Lower lobe of right lung (tissue), 2 donors: ENCODE measurements at regions not wholly inside any gene's neighbourhood (a gene's known extent, or its start where the extent isn't known, plus 50 kb on each side); places are given as distances from the start of the nearest gene placed in this dataset.

Source experiments
- ATAC-seq, 2 donors: fragments of 200-7000 bp; cut with Tn5 transposase; one replicate each; pipeline ENCODE4 v1.9.1; 2020 to 2022; ENCODE audit warnings: mild to moderate bottlenecking in 2 of 2, moderate library complexity in 2 of 2
- DNase-seq: peaks from one replicate; pipeline ENCODE4 v3.0.0-alpha.2; 2020
- H3K27ac ChIP-seq: fragments of 200-600 bp; one replicate; pipeline ENCODE4 v1.8.0; 2022
- H3K27me3 ChIP-seq: fragments of 200-600 bp; one replicate; pipeline ENCODE4 v1.8.0; 2022; ENCODE audit warnings: low read depth
- H3K36me3 ChIP-seq: fragments of 200-600 bp; one replicate; pipeline ENCODE4 v1.8.0; 2022; ENCODE audit warnings: mild to moderate bottlenecking
- H3K4me1 ChIP-seq: fragments of 200-600 bp; one replicate; pipeline ENCODE4 v1.8.0; 2022
- H3K4me3 ChIP-seq: fragments of 200-600 bp; one replicate; pipeline ENCODE4 v1.8.0; 2022; ENCODE audit warnings: mild to moderate bottlenecking
- H3K9me3 ChIP-seq: fragments of 200-600 bp; one replicate; pipeline ENCODE4 v1.8.0; 2022
- CTCF ChIP-seq: fragments of 200-600 bp; IDR thresholded peaks from one replicate; pipeline ENCODE4 v1.8.0; 2022; ENCODE audit warnings: antibody characterized with exemption, mild to moderate bottlenecking
- intact Hi-C: fragments of 100-400 bp; cut with DNase I; formaldehyde crosslinking; loops from one replicate; pipeline ENCODE4 v1.11.0; 2022
- donor health status: DM: no; HTN: yes; CAD: no; lungs with severe emphysema.

GRCh38 chr2:57569396-57569795 is 477.2 kb upstream of the VRK2 start:
- H3K9me3 ChIP-seq = no peaks in the 10 kb centered on the region
- ATAC-seq = no peak
- no peaks in the 10 kb centered on the region for H3K36me3 ChIP-seq
- no peaks in the 10 kb centered on the region for H3K27me3 ChIP-seq
- H3K4me3 ChIP-seq = no peak overlapping the region
- no peak for TF ChIP-seq CTCF
- no peaks in the 10 kb centered on the region for H3K4me1 ChIP-seq
- DNase-seq = no peak
- H3K27ac ChIP-seq = no peak overlapping the region
- intact Hi-C loops = no loop called here

GRCh38 chr2:57570961-57571360 is 475.6 kb upstream of the VRK2 start:
- DNase-seq (no peak), ATAC-seq (no peak)
- H3K27ac ChIP-seq = no peak overlapping the region
- no peaks in the 10 kb centered on the region for H3K9me3 ChIP-seq
- no peaks in the 10 kb centered on the region for H3K4me1 ChIP-seq
- no peaks in the 10 kb centered on the region for H3K27me3 ChIP-seq
- H3K4me3 ChIP-seq = no peak overlapping the region
- no peaks in the 10 kb centered on the region for H3K36me3 ChIP-seq
- intact Hi-C loops = no loop called here
- TF ChIP-seq CTCF = no peak

GRCh38 chr2:57575700-57576268 is 470.8 kb upstream of the VRK2 start:
- DNase-seq (no peak), ATAC-seq (no peak)
- no peak for TF ChIP-seq CTCF
- H3K4me1 ChIP-seq = no peaks in the 10 kb centered on the region
- H3K27ac ChIP-seq = no peak overlapping the region
- no peak overlapping the region for H3K4me3 ChIP-seq
- intact Hi-C loops = no loop called here
- no peaks in the 10 kb centered on the region for H3K27me3 ChIP-seq
- H3K9me3 ChIP-seq = no peaks in the 10 kb centered on the region
- H3K36me3 ChIP-seq = no peaks in the 10 kb centered on the region

- Histone ChIP-seq H3K4me3 (no peak overlapping the region), H3K27me3 (no peaks in the 10 kb centered on the region), H3K36me3 (no peaks in the 10 kb centered on the region), H3K27ac (no peak overlapping the region), H3K4me1 (no peaks in the 10 kb centered on the region), H3K9me3 (no peaks in the 10 kb centered on the region)
- ATAC-seq (no peak), DNase-seq (no peak)
- no peak for TF ChIP-seq CTCF
- intact Hi-C loops = no loop called here
These were observed 469.6 kb upstream of the VRK2 start for GRCh38 chr2:57576983-57577382.

- Histone ChIP-seq H3K27me3 (no peaks in the 10 kb centered on the region), H3K9me3 (no peaks in the 10 kb centered on the region), H3K36me3 (no peaks in the 10 kb centered on the region), H3K4me3 (no peak overlapping the region), H3K4me1 (no peaks in the 10 kb centered on the region), H3K27ac (no peak overlapping the region)
- intact Hi-C loops = no loop called here
- no peak for DNase-seq
- no peak for TF ChIP-seq CTCF
- no peak for ATAC-seq
These were observed 448.7 kb upstream of the VRK2 start for GRCh38 chr2:57597940-57598339.

GRCh38 chr2:57598551-57598950 is 448.1 kb upstream of the VRK2 start:
- no peak for DNase-seq
- no peak for TF ChIP-seq CTCF

More at GRCh38 chr2:57598551-57598950, 448.1 kb upstream of the VRK2 start:
- no peaks in the 10 kb centered on the region for H3K9me3 ChIP-seq
- no peaks in the 10 kb centered on the region for H3K36me3 ChIP-seq
- no peak overlapping the region for H3K27ac ChIP-seq
- no peak for ATAC-seq
- H3K4me1 ChIP-seq = no peaks in the 10 kb centered on the region
- no peaks in the 10 kb centered on the region for H3K27me3 ChIP-seq
- intact Hi-C loops = no loop called here
- H3K4me3 ChIP-seq = no peak overlapping the region
